ENCODE measurements at regions not wholly inside any gene's neighbourhood (a gene's known extent, or its start where the extent isn't known, plus 50 kb on each side); places are given as distances from the start of the nearest gene placed in this dataset.

DNA sequence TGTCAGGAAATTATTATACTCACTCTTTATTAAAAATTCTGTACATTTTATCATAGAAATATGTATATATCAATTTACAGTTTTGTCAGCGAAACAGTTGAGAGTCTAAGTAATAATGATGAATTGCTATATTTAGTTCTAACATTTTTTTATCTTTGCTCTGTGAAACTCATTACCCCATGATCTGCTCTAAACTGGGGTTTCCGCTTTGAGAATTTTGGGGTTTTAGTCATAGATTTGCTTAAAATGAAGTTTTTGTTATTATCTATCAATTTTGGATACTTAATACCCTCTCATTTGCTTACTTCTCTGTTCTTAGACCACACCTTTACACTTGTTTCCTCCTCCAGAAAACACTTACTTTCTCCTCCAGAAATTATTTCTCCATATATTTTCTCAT, 333.8 kb upstream of the MPDZ start:
- Histone ChIP-seq H3K23ac (ENCODE audit: low read length) (no peak overlapping the region), H3K27me3 (ENCODE audit: insufficient read depth, low read length) (no peaks in the 10 kb centered on the region), H3K4me3 (ENCODE audit: low read depth, low read length) (no peak overlapping the region), H2AK5ac (ENCODE audit: low read length) (no peak overlapping the region), H4K12ac (ENCODE audit: low read depth, low read length) (no peak overlapping the region), H3K4me1 (ENCODE audit: control insufficient read depth in 1 of 2, insufficient read depth in 2 of 2, low read length in 2 of 2) (no peaks in the 10 kb centered on the region), H3K14ac (ENCODE audit: low read length) (no peak overlapping the region), H3K4ac (ENCODE audit: low read depth, low read length) (no peak overlapping the region), H4K91ac (ENCODE audit: low read depth, low read length) (no peak overlapping the region), H3K79me2 (ENCODE audit: control insufficient read depth, insufficient read depth, low read length, poor library complexity) (no peaks in the 10 kb centered on the region), H3K79me1 (ENCODE audit: low read length) (no peaks in the 10 kb centered on the region), H4K8ac (ENCODE audit: low read depth, low read length) (no peak overlapping the region), H2BK5ac (ENCODE audit: low read depth, low read length, poor library complexity) (no peak overlapping the region), H3K27ac (ENCODE audit: low read depth, low read length) (no peak overlapping the region), H2AFZ (ENCODE audit: insufficient read depth, low read length, poor library complexity) (no peak overlapping the region), H3K4me2 (ENCODE audit: low read length) (no peak overlapping the region), H2BK120ac (ENCODE audit: insufficient read depth, low read length, poor library complexity) (no peak overlapping the region), H2BK12ac (ENCODE audit: low read length) (no peak overlapping the region), H3K18ac (ENCODE audit: low read length) (no peak overlapping the region), H3K36me3 (ENCODE audit: control insufficient read depth in 1 of 2, insufficient read depth in 2 of 2, low read length in 2 of 2) (no peaks in the 10 kb centered on the region), H3K9me3 (ENCODE audit: insufficient read depth, low read depth, low read length) (no peaks in the 10 kb centered on the region), H3K9ac (ENCODE audit: low read length) (no peak overlapping the region)
- WGBS (ENCODE audit: extremely low coverage, insufficient coverage, insufficient read length) = no CpG with 5 or more reads among the region's 2 CpGs
- DNase-seq = no peak

DNA sequence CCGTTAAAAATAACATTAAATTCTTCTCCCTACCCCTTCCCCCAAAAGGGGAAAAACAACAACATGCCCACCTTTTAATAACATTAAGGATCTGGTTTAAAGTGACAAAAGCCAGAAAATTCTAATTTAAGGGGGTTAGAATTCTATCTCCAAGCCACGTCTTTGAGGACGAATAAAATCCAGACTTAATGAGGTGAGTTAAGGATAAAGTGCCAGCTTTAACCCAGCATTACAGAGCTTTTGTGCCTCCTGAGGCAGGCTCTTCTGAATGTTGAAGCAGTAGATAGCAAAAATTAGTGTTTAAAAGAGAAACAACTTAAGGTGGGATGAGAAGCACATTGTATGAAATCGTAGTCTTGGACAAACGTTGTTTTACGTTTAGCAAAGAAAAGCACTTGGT, 329.0 kb upstream of the MPDZ start:
- Histone ChIP-seq H3K79me2 (ENCODE audit: control insufficient read depth, insufficient read depth, low read length, poor library complexity) (no peaks in the 10 kb centered on the region), H3K14ac (ENCODE audit: low read length) (no peak overlapping the region), H3K18ac (ENCODE audit: low read length) (no peak overlapping the region), H4K8ac (ENCODE audit: low read depth, low read length) (no peak overlapping the region), H3K4me1 (ENCODE audit: control insufficient read depth in 1 of 2, insufficient read depth in 2 of 2, low read length in 2 of 2) (no peaks in the 10 kb centered on the region), H2AK5ac (ENCODE audit: low read length) (no peak overlapping the region), H3K23ac (ENCODE audit: low read length) (no peak overlapping the region), H3K27me3 (ENCODE audit: insufficient read depth, low read length) (no peaks in the 10 kb centered on the region), H3K27ac (ENCODE audit: low read depth, low read length) (no peak overlapping the region), H3K9me3 (ENCODE audit: insufficient read depth, low read depth, low read length) (peaks cover 3% of the 10 kb centered on the region), H3K4me3 (ENCODE audit: low read depth, low read length) (no peak overlapping the region), H3K4me2 (ENCODE audit: low read length) (peak overlapping the region; percentile 1), H4K91ac (ENCODE audit: low read depth, low read length) (no peak overlapping the region), H3K9ac (ENCODE audit: low read length) (no peak overlapping the region), H4K12ac (ENCODE audit: low read depth, low read length) (no peak overlapping the region), H3K79me1 (ENCODE audit: low read length) (no peaks in the 10 kb centered on the region), H3K4ac (ENCODE audit: low read depth, low read length) (no peak overlapping the region), H2BK120ac (ENCODE audit: insufficient read depth, low read length, poor library complexity) (no peak overlapping the region), H2BK5ac (ENCODE audit: low read depth, low read length, poor library complexity) (no peak overlapping the region), H2AFZ (ENCODE audit: insufficient read depth, low read length, poor library complexity) (no peak overlapping the region), H3K36me3 (ENCODE audit: control insufficient read depth in 1 of 2, insufficient read depth in 2 of 2, low read length in 2 of 2) (no peaks in the 10 kb centered on the region), H2BK12ac (ENCODE audit: low read length) (no peak overlapping the region)
- no peak for DNase-seq
- no CpG with 5 or more reads among the region's 6 CpGs for WGBS (ENCODE audit: extremely low coverage, insufficient coverage, insufficient read length)

DNA sequence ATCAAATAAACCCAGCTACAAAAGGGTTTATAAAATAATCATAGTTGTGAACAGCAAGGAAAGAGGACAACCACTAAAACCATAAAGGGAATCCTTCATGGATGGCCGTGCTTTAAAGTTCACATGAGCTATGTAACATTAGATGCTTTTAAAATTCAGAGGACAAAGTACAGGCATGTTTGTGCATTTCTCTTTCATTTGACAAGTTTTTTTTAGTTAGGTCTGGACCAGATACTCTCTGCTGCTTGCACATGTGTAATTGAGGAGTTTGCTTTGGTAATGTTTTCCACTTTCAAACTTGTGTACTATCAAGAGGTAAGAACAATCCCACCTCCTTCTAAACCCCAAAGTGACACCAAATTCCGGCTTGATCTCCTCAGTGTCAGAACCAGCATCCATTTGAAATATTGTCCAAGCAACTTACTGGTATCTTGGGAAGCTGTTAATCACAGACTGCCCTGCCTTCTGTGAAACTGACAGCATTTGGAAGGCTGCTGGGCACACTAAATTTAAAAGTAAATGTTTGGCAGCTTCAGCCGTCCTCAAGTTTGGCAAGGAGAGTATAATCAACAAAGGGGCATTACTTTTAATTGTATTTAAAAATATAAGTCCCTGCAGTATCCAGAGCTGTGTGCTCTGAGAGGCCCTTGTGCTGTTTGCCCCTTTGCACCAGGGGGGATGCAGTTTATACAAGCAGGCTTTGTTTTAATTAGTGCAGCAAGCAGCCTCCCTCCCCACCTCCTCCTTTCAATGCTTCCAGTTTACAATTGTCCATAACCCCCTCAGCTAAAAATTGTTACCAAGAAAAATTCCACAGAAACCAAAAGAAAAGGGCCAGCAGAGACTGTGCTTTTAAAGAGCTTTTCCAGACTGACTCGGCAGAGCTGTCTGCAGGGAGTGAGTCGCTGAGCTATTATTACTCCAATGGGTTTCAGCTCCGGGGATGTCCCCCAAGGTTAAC, 328.3 kb upstream of the MPDZ start:
- Histone ChIP-seq H4K12ac (ENCODE audit: low read depth, low read length) (no peak overlapping the region), H3K4me2 (ENCODE audit: low read length) (peak overlapping the region; percentile 1), H4K8ac (ENCODE audit: low read depth, low read length) (no peak overlapping the region), H2AFZ (ENCODE audit: insufficient read depth, low read length, poor library complexity) (no peak overlapping the region), H2AK5ac (ENCODE audit: low read length) (no peak overlapping the region), H2BK12ac (ENCODE audit: low read length) (no peak overlapping the region), H3K9ac (ENCODE audit: low read length) (no peak overlapping the region), H3K14ac (ENCODE audit: low read length) (no peak overlapping the region), H3K23ac (ENCODE audit: low read length) (no peak overlapping the region), H2BK120ac (ENCODE audit: insufficient read depth, low read length, poor library complexity) (peak overlapping the region; percentile 56), H3K36me3 (ENCODE audit: control insufficient read depth in 1 of 2, insufficient read depth in 2 of 2, low read length in 2 of 2) (no peaks in the 10 kb centered on the region), H4K91ac (ENCODE audit: low read depth, low read length) (no peak overlapping the region), H3K79me2 (ENCODE audit: control insufficient read depth, insufficient read depth, low read length, poor library complexity) (no peaks in the 10 kb centered on the region), H3K4me3 (ENCODE audit: low read depth, low read length) (no peak overlapping the region), H3K4ac (ENCODE audit: low read depth, low read length) (no peak overlapping the region), H3K27ac (ENCODE audit: low read depth, low read length) (no peak overlapping the region), H3K27me3 (ENCODE audit: insufficient read depth, low read length) (no peaks in the 10 kb centered on the region), H2BK5ac (ENCODE audit: low read depth, low read length, poor library complexity) (no peak overlapping the region), H3K79me1 (ENCODE audit: low read length) (no peaks in the 10 kb centered on the region), H3K18ac (ENCODE audit: low read length) (no peak overlapping the region), H3K4me1 (ENCODE audit: control insufficient read depth in 1 of 2, insufficient read depth in 2 of 2, low read length in 2 of 2) (no peaks in the 10 kb centered on the region), H3K9me3 (ENCODE audit: insufficient read depth, low read depth, low read length) (peaks cover 3% of the 10 kb centered on the region)
- no CpG with 5 or more reads among the region's 6 CpGs for WGBS (ENCODE audit: extremely low coverage, insufficient coverage, insufficient read length)
- DNase-seq = no peak

DNA sequence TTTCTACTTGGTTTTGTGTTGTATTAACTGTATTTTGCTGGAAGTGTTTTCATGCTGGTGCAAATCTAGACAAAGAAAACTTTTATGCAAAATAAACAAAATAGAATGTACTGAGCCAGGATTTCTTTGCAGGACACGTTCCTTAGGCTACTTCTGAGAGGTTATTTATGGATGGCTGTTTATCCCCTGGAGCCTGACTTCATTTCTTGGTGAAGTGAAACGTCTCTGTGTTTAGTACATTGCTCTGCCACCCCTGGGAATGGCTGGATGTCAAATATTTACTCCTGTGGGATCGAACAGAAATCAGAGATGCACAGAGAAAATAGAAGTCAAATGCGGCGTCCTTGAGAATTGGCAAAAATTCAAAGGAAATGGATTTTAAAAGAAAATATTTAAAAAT, 327.1 kb upstream of the MPDZ start:
- H4K12ac ChIP-seq (ENCODE audit: low read depth, low read length) = no peak overlapping the region
- WGBS (ENCODE audit: extremely low coverage, insufficient coverage, insufficient read length) = no CpG with 5 or more reads among the region's 5 CpGs

More for the DNA sequence above, 327.1 kb upstream of the MPDZ start:
- H3K18ac ChIP-seq (ENCODE audit: low read length) = no peak overlapping the region
- H3K9me3 ChIP-seq (ENCODE audit: insufficient read depth, low read depth, low read length) = peaks cover 3% of the 10 kb centered on the region
- no peak overlapping the region for H2AFZ ChIP-seq (ENCODE audit: insufficient read depth, low read length, poor library complexity)
- H3K27me3 ChIP-seq (ENCODE audit: insufficient read depth, low read length) = no peaks in the 10 kb centered on the region
- no peak overlapping the region for H3K4me2 ChIP-seq (ENCODE audit: low read length)
- H3K4me1 ChIP-seq (ENCODE audit: control insufficient read depth in 1 of 2, insufficient read depth in 2 of 2, low read length in 2 of 2) = no peaks in the 10 kb centered on the region
- H3K4me3 ChIP-seq (ENCODE audit: low read depth, low read length) = no peak overlapping the region
- no peak overlapping the region for H2BK12ac ChIP-seq (ENCODE audit: low read length)
- no peak overlapping the region for H3K9ac ChIP-seq (ENCODE audit: low read length)
- DNase-seq = no peak
- H3K79me2 ChIP-seq (ENCODE audit: control insufficient read depth, insufficient read depth, low read length, poor library complexity) = no peaks in the 10 kb centered on the region
- H3K27ac ChIP-seq (ENCODE audit: low read depth, low read length) = no peak overlapping the region
- no peak overlapping the region for H2BK5ac ChIP-seq (ENCODE audit: low read depth, low read length, poor library complexity)
- H2BK120ac ChIP-seq (ENCODE audit: insufficient read depth, low read length, poor library complexity) = no peak overlapping the region
- no peak overlapping the region for H2AK5ac ChIP-seq (ENCODE audit: low read length)
- H3K36me3 ChIP-seq (ENCODE audit: control insufficient read depth in 1 of 2, insufficient read depth in 2 of 2, low read length in 2 of 2) = no peaks in the 10 kb centered on the region
- no peak overlapping the region for H3K23ac ChIP-seq (ENCODE audit: low read length)
- H3K4ac ChIP-seq (ENCODE audit: low read depth, low read length) = no peak overlapping the region
- no peak overlapping the region for H4K91ac ChIP-seq (ENCODE audit: low read depth, low read length)
- H3K14ac ChIP-seq (ENCODE audit: low read length) = no peak overlapping the region
- H3K79me1 ChIP-seq (ENCODE audit: low read length) = no peaks in the 10 kb centered on the region
- no peak overlapping the region for H4K8ac ChIP-seq (ENCODE audit: low read depth, low read length)
